ENCODE measurements at regions not wholly inside any gene's neighbourhood (a gene's known extent, or its start where the extent isn't known, plus 50 kb on each side); places are given as distances from the start of the nearest gene placed in this dataset.

DNA sequence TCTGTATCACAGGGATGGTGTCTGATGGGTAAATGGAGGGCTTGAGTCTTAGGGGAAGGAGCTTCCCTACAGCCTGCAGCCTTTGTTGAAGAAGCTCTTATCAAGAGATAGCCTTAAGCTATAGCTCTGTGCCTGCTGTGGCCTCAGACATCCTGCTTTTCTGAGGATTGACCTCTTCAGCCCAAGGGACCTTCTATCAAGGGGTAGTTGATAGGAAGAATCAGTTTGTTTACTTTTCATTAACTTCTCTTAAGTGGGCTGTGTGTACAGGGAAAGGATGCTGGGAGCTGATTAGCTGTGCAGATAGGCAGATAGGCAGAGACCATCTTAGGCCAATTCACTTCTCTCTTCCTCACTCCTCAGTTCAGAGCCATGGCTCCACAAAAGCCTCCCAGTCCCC, 151.8 kb upstream of the CADM1 start:
- no peak overlapping the region for H3K9ac ChIP-seq (ENCODE audit: low read depth in 1 of 2, low read length in 2 of 2)
- H3K4me1 ChIP-seq (ENCODE audit: control insufficient read depth in 4 of 4, insufficient read depth in 4 of 4, low read length in 3 of 4): peaks cover 0 to 12% (median 6%) of the 10 kb centered on the region in 4 donors
- peaks cover 0 to 12% (median 1%) of the 10 kb centered on the region in 4 donors for H3K27me3 ChIP-seq (ENCODE audit: control insufficient read depth in 4 of 4, insufficient read depth in 4 of 4, low read length in 3 of 4)
- no peak for TF ChIP-seq GABPA (IDR thresholded peaks at IDR 0.05 in 1 of 2, conservative IDR thresholded peaks at IDR 0.05 in 1 of 2)
- TF ChIP-seq, protein P1, sequence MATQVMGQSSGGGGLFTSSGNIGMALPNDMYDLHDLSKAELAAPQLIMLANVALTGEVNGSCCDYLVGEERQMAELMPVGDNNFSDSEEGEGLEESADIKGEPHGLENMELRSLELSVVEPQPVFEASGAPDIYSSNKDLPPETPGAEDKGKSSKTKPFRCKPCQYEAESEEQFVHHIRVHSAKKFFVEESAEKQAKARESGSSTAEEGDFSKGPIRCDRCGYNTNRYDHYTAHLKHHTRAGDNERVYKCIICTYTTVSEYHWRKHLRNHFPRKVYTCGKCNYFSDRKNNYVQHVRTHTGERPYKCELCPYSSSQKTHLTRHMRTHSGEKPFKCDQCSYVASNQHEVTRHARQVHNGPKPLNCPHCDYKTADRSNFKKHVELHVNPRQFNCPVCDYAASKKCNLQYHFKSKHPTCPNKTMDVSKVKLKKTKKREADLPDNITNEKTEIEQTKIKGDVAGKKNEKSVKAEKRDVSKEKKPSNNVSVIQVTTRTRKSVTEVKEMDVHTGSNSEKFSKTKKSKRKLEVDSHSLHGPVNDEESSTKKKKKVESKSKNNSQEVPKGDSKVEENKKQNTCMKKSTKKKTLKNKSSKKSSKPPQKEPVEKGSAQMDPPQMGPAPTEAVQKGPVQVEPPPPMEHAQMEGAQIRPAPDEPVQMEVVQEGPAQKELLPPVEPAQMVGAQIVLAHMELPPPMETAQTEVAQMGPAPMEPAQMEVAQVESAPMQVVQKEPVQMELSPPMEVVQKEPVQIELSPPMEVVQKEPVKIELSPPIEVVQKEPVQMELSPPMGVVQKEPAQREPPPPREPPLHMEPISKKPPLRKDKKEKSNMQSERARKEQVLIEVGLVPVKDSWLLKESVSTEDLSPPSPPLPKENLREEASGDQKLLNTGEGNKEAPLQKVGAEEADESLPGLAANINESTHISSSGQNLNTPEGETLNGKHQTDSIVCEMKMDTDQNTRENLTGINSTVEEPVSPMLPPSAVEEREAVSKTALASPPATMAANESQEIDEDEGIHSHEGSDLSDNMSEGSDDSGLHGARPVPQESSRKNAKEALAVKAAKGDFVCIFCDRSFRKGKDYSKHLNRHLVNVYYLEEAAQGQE (IDR thresholded peaks at IDR 0.05): no peak
- no peak overlapping the region for H3K4me3 ChIP-seq (ENCODE audit: low read depth in 1 of 3, low read length in 3 of 3)
- no peak overlapping the region for H3K27ac ChIP-seq (ENCODE audit: low read depth in 1 of 2, low read length in 2 of 2)
- H3K36me3 ChIP-seq (ENCODE audit: control insufficient read depth in 4 of 4, insufficient read depth in 3 of 4, low read depth in 1 of 4, low read length in 3 of 4): no peaks in the 10 kb centered on the region
- DNase-seq (ENCODE audit: low spot score): no peak
- H3K9me3 ChIP-seq (ENCODE audit: control insufficient read depth in 4 of 4, low read length in 3 of 4): no peaks in the 10 kb centered on the region

GRCh38 chr11:115654792-115655191, 150.6 kb upstream of the CADM1 start:
- Histone ChIP-seq H3K36me3 (ENCODE audit: control insufficient read depth in 4 of 4, insufficient read depth in 3 of 4, low read depth in 1 of 4, low read length in 3 of 4) (no peaks in the 10 kb centered on the region), H3K9me3 (ENCODE audit: control insufficient read depth in 4 of 4, low read length in 3 of 4) (no peaks in the 10 kb centered on the region), H3K4me3 (ENCODE audit: low read depth in 1 of 3, low read length in 3 of 3) (no peak overlapping the region), H3K4me1 (ENCODE audit: control insufficient read depth in 4 of 4, insufficient read depth in 4 of 4, low read length in 3 of 4) (peaks cover 0 to 9% (median 5%) of the 10 kb centered on the region in 4 donors), H3K27me3 (ENCODE audit: control insufficient read depth in 4 of 4, insufficient read depth in 4 of 4, low read length in 3 of 4) (peaks cover 0 to 8% (median 0%) of the 10 kb centered on the region in 4 donors), H3K9ac (ENCODE audit: low read depth in 1 of 2, low read length in 2 of 2) (no peak overlapping the region), H3K27ac (ENCODE audit: low read depth in 1 of 2, low read length in 2 of 2) (no peak overlapping the region)
- TF ChIP-seq, protein P2, sequence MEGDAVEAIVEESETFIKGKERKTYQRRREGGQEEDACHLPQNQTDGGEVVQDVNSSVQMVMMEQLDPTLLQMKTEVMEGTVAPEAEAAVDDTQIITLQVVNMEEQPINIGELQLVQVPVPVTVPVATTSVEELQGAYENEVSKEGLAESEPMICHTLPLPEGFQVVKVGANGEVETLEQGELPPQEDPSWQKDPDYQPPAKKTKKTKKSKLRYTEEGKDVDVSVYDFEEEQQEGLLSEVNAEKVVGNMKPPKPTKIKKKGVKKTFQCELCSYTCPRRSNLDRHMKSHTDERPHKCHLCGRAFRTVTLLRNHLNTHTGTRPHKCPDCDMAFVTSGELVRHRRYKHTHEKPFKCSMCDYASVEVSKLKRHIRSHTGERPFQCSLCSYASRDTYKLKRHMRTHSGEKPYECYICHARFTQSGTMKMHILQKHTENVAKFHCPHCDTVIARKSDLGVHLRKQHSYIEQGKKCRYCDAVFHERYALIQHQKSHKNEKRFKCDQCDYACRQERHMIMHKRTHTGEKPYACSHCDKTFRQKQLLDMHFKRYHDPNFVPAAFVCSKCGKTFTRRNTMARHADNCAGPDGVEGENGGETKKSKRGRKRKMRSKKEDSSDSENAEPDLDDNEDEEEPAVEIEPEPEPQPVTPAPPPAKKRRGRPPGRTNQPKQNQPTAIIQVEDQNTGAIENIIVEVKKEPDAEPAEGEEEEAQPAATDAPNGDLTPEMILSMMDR (IDR thresholded peaks at IDR 0.05; ENCODE audit: low read depth, low read length, missing input control): no peak
- TF ChIP-seq JUND (IDR thresholded peaks at IDR 0.05) (no peak), EGR1 (IDR thresholded peaks at IDR 0.05; ENCODE audit: low read depth in 2 of 2) (no peak), HNF4A (conservative IDR thresholded peaks at IDR 0.05) (no peak), FOXA2 (IDR thresholded peaks at IDR 0.05) (no peak), FOXA1 (IDR thresholded peaks at IDR 0.05) (no peak), NR2F2 (IDR thresholded peaks at IDR 0.05) (no peak), YY1 (IDR thresholded peaks at IDR 0.05) (no peak), HNF4G (IDR thresholded peaks at IDR 0.05) (no peak)
- TF ChIP-seq, protein P1 (IDR thresholded peaks at IDR 0.05): no peak
- DNase-seq (ENCODE audit: low spot score): no peak
- WGBS: 93% methylated on average over 4 of the region's 4 CpGs
